C4-2B (cell line): ENCODE measurements at regions not wholly inside any gene's neighbourhood (a gene's known extent, or its start where the extent isn't known, plus 50 kb on each side); places are given as distances from the start of the nearest gene placed in this dataset.
"Not testable (repeated sequence)": the region's sequence is repeated elsewhere in the genome, so short reads cannot be mapped to it uniquely, and the experiment has no call there.

ENCODE experiments used
- CTCF ChIP-seq: fragments of 450-650 bp; conservative IDR thresholded peaks from 2 replicates; pipeline ENCODE4 v1.5.1; 2017; ENCODE audit warnings: mild to moderate bottlenecking
- ZFX ChIP-seq: fragments of 450-650 bp; IDR thresholded peaks from 2 replicates; pipeline ENCODE4 v1.6.1; 2017

- not testable (repeated sequence) for TF ChIP-seq CTCF, ZFX
Observed at GRCh38 chr4:138456349-138456748, 214.2 kb upstream of the SLC7A11 start.
